ENCODE measurements at regions not wholly inside any gene's neighbourhood (a gene's known extent, or its start where the extent isn't known, plus 50 kb on each side); places are given as distances from the start of the nearest gene placed in this dataset.
"Not testable (repeated sequence)": the region's sequence is repeated elsewhere in the genome, so short reads cannot be mapped to it uniquely, and the experiment has no call there.

DNA sequence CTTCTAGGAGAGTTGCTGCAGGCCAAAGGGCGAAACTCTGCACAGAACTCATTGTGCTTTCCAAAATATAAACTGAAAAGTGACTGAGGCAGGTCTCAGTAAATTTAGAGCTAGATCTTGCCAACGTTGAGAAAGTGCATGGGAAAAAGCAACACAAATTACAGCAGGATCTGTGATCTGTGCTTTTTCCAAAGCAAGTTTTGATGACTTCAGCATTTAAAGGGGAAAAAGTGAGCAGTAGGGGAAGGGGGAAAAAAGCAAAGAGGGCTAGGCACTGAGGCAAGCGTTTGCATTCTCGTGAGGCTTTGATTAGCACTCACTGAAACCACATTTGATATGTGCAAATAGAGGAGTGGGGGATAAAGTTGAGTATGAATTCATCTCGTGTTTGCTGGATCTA, 351.5 kb upstream of the NPAP1 start:
- DNase-seq, result not testable (repeated sequence)

DNA sequence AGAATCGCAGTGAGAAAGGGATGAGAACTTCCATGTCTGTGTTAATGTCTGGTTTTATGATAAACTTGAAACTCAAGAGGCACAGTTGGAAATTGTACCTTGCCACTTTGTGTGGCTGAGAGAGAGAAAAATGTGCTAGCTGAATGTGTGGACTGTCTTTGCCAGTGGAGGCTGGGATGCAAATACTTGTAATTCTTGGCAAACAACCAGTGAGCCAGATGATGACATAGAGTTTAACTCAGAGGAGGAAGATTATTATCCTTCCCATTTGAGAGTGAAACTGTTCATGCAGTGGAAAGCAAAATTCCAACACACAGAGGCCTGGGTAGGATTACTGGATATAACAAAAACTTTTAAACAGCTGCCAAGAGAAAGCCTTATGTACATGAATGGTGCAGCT, 349.1 kb upstream of the NPAP1 start:
- DNase-seq, result not testable (repeated sequence)

DNA sequence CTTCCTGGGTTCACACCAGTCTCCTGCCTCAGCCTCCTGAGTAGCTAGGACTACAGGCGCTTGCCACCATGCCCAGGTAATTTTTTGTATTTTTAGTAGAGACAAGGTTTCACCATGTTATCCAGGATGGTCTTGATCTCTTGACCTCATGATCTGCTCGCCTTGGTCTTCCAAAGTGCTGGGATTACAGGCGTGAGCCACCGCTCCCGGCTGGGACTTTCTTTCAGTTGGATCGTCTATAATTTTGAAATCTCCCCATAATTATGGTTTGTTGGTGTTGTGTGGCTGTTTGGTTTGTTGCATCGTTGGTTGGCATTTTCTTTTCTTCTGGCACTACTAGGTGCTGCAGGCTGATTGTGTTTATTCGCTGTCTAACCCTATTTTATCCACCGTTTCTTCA, 343.6 kb upstream of the NPAP1 start:
- DNase-seq, result not testable (repeated sequence)

DNA sequence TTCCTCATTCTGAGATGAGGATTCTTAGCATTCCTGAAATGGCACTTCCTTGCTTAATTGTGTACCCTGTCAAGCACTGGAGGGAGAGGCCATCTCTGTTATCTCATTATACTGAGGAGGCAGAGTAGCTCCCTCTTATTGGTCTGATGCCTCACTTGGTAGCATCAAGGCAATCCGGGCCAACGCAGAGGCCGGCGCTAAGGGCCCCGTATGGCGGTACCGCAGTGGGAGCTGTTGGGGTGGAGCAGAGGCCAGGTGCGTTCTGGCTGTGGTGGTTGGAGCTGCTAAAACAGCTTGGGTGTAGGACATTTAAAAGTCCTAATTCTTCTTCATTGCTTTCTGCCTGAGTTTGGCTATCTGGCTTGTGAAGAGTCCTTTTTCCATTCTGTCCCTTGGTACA, 333.7 kb upstream of the NPAP1 start:
- not testable (repeated sequence) for DNase-seq

DNA sequence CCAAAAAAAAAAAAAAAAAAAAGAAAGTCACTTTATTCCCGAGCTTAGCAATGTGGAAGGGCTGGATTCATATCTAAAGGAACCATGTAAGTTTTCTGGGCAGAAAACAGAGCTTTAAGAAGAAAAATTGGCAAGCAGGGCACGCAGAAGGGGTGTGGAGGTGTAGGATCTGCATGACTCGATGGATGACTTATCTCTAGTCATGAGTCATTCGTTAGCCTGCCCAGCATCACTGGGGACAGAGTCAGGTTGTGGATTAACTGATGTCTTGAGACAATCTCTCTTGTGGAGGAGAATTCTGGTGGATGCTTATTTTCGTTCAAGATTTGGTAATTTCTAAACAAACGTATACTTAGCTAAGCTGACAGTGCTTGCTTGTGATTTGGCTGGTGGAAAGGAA, 322.8 kb upstream of the NPAP1 start:
- not testable (repeated sequence) for DNase-seq

DNA sequence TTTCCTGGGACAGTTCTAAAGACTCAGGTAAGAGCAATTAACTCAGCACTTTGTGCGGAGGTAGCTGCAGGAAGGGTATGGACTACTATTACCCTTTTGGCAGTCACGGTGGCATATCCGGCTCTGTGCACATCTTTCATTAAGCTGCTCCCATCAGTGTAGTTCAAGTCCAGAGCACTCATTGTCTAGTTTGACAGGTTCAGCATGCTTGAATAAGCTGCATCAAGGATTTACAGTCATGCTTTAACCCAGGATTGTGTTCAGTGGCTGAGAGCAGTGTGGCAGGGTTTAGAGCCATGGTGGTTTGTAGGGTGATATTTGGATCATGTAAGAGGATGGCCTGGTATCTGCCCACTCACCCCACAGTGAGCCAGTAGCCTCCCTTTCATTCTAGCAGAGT, 294.5 kb upstream of the NPAP1 start:
- not testable (repeated sequence) for DNase-seq

DNA sequence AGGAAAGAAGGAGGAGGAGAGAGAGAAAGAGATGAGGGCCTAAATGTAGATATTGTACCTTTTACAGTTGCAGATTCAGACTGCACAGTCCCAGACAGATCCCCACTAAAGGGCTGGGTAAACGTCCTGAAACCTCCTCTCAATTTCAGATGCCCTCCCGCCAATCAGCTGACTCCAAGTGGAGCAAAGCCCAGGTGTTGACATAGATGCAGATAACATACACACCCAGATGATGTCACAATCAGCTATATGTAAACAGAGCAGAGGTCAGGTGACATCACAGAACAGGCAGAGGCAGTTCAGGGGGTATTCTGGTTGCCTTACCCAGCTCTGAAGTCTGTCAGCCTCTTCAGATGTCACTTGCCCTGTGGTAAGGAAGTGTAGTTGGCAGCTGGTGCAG, 290.3 kb upstream of the NPAP1 start:
- DNase-seq, result not testable (repeated sequence)

DNA sequence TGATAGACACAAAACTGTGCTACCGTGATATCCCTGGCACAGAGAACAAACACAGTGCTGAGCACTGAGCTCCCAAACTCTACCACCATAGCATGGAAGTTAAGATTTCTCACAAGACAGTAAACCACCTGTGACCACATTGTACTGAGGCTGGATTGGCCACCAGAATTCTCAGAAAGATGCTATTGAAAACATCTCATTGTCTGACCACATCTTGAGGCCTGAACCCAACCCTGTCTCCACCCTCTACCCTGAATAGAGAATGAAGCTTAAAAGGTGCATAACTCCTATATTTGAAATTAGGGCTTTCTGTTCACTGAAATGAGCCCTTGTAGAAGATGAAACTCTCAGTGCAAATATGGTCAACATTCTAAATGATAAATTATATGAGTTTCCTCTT, 281.3 kb upstream of the NPAP1 start:
- no peak for DNase-seq

DNA sequence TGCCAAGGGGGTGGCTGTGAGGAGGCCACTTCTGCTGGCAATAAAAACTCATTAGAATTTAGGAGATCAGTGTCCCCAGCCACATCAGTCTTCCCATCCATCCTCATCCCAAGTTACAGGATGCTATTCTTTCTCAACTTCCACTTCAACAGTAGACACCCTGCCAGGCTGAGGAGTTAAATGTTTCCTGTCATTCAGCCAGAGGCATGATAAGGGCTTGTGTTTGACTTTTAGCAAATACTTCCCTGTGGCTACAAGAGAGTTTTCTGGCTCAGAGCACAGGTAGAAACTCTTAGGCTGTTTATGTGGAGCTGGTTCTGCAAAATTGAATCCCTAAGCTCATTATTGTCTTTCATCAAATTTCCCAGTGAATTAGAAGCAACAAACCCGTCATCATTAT, 262.9 kb upstream of the NPAP1 start:
- DNase-seq, result not testable (repeated sequence)

DNA sequence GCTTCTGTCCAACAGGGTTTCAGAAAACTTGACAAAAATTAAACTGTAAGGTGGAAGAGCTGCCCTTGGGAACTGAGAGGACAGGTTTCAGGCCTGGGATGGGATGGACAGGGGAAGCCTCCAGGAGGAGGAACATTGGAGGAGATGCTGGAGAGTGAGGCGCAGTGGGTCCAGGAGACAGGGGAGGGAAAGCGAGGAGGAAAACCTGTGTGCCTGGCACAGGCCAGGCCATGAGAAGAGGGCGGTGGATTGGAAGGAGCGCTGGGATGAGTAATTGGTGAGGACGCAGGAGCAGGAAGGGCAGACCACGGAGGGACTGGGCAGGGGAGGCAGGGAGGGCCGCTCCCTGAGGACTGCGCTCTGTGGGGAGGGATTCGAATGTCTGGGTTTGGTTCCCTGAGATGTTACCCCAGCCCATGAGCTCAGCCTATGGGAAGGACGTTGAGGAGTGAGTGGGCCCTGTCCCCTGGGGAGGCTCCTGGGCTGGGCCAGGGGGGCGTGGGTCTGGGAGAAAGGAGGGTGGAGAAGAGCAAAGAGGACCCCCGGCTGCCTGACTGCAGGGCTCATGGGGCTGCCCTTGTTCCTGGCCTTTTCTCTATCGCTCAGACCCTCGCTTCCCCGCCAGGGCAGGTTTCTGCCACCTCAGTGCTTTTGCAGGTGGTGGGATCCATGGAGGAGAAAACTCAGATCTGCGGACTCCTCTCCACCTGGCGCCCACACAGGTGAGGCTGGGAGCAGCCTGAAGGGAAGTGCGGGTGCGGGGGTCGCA, 249.1 kb upstream of the NPAP1 start:
- DNase-seq, result not testable (repeated sequence)

DNA sequence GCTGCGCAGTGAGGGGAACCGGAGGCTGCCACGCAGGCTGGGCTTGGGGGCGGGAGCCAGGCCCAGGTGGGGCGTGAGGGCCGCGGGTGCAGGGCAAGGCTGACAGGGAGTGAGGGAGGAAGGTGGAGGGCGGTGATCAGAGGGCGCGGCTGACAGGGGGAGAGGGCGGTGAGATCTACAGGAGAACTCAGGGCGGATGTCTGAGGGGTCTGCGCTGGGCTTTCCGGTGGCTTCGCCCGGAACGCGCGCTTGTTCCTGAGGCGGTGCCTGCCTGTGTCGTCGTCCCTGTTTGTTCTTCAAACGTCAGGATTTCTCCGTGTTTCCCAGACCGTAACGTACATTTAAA, 248.5 kb upstream of the NPAP1 start:
- not testable (repeated sequence) for DNase-seq

DNA sequence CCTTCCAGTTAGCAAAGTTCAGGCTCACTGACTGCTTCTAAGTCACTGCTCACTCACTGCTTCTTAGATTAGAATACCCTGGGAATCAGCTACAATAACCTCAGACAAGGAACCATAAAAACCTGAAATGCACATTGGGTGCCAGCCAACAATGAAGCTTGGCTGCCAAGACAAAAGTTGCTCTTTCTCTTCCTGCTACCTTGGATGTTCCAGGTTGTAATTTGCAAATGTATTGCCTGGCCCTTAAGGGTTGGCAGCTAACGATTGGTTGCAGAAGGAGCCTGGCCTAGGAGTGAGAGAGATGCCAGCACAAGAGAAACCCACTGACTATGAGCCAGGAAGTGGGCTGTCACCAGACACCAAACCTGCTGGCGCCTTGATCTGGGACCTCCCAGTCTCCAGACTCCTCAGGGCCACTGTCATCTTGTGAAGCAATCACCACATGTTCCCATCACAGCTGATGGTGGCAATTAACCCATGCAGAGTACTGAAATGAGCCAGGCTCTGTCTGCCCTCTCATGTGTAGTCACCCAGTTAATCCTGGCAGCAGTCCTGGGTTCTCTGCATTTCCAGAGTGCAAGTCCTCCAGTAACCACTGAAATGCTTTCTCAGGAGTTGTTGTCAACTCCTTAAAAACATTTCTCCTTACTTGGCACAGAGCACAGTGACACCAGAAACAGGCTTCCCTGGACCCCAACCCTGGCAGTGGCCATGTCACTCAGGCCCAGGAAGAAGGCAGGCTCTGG, 240.3 kb upstream of the NPAP1 start:
- not testable (repeated sequence) for DNase-seq

DNA sequence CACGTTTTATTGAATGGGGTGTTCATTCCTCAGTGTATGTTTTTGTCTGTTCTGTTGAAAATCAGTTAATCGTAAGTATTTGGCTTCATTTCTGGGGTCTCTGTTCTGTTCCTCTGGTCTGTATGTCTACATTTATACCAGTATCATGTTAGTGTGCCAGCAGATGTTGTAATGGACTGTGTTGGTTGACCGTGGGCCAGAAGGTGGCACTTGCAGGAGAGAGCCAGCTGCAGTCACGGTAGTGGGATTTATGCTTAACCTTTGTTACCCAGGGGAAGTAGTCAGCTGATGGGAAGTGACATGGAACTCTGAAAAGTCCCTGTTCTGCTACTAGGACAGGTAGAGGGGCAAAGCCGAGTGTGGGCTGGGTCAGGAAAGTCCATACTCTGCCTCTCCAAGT, 238.3 kb upstream of the NPAP1 start:
- DNase-seq, result not testable (repeated sequence)

DNA sequence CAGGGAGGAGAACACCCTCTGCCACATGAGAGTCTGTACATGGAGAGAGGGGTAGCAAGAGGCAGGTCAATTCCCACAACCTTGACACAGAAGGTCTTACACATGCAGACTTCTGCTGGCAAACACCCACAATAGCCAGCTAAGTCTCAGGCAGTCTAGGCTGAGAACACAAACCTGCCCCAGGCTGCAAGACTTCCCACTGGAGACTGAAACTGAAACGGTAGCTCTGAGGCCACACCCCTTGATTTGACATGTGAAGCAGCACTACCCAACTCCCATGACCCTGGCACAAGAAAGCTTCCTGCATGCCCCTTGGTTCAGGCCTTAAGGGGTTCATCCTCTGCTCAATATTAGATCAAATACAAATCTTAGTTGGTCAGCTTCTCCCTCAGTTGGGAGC, 237.8 kb upstream of the NPAP1 start:
- DNase-seq, result not testable (repeated sequence)

DNA sequence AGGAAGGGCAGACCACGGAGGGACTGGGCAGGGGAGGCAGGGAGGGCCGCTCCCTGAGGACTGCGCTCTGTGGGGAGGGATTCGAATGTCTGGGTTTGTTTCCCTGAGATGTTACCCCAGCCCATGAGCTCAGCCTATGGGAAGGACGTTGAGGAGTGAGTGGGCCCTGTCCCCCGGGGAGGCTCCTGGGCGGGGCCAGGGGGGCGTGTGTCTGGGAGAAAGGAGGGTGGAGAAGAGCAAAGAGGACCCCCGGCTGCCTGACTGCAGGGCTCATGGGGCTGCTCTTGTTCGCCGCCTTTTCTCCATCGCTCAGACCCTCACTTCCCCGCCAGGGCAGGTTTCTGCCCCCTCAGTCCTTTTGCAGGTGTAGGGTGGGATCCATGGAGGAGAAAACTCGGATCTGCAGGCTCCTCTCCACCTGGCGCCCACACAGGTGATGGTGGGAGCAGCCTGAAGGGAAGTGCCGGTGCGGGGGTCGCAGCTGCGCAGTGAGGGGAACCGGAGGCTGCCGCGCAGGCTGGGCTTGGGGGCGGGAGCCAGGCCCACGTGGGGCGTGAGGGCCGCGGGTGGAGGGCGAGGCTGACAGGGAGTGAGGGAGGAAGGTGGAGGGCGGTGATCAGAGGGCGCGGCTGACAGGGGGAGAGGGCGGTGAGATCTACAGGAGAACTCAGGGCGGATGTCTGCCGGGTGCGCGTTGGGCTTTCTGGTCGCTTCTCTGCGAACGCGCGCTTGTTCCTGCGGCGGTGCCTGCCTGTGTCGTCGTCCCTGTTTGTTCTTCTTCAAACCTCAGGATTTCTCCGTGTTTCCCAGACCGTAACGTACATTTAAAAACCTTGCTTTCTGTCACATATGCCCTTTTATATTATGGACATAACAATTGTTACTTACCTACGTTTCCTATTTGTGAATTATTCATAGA, 198.2 kb upstream of the NPAP1 start:
- DNase-seq, result not testable (repeated sequence)

DNA sequence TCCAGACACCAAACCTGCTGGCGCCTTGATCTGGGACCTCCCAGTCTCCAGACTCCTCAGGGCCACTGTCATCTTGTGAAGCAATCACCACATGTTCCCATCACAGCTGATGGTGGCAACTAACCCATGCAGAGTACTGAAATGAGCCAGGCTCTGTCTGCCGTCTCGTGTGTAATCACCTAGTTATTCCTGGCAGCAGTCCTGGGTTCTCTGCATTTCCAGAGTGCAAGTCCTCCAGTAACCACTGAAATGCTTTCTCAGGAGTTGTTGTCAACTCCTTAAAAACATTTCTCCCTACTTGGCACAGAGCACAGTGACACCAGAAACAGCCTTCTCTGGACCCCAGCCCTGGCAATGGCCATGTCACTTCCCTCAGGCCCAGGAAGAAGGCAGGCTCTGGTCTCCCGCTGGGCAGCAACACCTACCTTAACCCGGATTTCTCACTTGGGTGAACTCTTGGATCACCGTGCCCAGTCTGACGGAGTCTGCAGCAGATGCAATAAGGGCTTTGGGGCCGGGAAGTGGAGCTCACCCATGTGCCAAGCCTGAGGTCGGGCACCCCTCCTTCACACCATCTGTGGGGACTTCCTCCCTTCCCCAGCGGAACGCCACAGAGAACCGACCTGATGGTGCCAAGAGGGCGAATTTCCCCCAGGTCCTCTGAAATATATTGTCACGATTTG, 189.5 kb upstream of the NPAP1 start:
- peak; percentile 2 for DNase-seq

DNA sequence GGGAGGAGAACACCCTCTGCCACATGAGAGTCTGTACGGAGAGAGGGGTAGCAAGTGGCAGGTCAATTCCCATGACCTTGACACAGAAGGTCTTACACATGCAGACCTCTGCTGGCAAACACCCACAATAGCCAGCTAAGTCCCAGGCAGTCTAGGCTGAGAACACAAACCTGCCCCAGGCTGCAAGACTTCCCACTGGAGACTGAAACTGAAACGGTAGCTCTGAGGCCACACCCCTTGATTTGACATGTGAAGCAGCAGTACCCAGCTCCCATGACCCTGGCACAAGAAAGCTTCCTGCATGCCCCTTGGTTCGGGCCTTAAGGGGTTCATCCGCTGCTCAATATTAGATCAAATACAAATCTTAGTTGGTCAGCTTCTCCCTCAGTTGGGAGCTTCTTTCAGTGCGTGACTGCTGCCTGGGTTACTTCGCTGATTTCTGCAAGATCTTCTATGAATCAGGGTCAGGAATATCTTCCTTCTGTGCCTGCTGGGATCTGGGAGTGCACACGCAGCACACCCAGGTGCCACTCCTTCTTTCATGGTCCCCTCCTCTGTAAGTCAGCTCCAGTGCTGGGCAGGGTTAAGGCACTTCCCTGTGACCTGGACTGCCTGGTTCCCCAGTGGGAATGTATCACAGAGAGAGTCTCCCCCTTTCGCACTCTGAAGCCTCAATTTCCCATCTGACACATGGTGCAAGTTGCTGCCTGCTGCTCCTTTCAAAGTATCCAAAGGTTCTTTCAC, 187.2 kb upstream of the NPAP1 start:
- DNase-seq, result not testable (repeated sequence)

DNA sequence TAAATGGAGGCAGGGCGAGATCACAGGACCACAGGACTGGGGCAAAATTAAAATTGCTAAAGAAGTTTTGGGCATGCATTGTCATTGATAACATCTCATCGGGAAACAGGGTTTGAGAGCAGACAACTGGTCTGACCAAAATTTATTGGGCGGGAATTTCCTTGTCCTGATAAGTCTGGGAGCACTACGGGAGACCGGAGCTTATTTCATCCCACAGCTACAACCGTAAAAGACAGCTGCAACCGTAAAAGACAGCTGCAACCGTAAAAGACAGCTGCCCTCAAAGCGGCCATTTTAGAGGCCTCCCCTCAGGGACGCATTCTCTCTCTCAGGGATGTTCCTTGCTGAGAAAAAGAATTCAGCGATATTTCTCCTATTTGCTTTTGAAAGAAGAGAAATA, 170.4 kb upstream of the NPAP1 start:
- not testable (repeated sequence) for DNase-seq

DNA sequence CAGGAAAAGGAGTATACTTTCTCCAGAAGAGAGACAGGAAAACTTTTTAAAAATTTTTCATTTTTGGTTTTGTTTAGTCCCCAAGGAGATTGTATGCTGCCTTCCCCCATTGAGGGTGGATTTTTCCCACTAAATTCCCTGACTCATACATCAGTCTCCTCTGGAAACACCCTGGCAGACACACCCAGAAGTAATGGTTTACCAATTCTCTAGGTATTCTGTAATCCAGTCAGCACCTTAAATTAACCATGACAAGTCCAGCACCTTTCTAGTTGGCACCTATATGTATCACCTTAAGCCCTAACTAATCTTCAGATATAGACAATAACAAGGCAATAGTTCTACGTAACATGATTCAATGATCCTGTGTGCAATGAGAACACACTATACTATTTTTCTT, 165.9 kb upstream of the NPAP1 start:
- not testable (repeated sequence) for DNase-seq

DNA sequence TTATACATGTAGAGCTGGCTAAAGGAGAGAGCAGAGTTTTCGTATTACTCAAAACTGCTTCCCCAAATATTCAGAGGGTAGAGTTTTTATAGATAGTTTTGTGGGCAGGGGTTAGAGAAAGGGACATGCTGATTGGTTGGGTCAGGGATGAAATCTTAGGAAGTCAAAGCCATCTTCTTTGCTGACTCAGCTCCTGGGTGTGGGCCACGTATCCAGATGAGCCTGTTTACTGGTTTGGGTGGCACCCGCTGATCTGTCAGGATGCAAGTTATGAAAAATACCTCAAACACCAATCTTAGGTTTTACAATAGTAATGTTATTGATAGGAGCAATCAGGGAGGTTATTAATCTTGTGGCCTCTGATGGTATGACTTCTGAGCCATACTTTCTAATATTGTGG, 164.0 kb upstream of the NPAP1 start:
- not testable (repeated sequence) for DNase-seq

DNA sequence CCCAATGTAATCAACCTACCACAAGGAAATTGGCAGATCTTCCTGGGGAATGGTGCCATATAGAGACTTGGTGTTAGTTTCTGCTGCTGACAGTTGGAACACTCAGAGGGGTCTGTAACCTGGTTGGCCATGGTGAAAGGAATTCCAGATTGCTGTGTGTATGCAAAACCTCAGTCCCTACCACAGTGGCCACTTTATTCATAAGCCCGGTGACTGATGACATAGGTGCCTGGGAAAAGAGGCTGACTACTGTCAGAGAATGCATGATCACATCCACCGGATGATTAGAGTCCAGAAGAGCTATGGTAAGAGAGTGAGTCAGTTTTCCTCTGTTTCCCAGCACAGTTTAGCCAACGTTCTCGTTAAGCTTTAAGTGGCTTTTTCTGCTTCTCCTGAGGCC, 156.8 kb upstream of the NPAP1 start:
- DNase-seq, result not testable (repeated sequence)

DNA sequence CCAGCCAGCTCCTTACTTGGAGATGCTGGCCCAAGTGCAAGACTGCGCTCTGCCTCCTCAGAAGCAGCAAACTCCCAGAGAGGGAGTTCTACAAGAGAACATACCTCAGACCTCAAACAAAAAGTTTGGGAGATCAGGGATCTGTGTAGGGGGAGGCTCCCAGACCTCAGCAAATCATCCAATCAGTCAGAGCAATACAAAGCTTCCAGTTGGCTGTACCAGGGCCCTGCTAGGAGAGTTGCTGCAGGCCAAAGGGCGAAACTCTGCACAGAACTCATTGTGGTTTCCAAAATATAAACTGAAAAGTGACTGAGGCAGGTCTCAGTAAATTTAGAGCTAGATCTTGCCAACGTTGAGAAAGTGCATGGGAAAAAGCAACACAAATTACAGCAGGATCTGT, 144.3 kb upstream of the NPAP1 start:
- not testable (repeated sequence) for DNase-seq

All from CD4-positive, alpha-beta T cell treated with Interleukin-17A for 4 hours (primary cell).